GM18861 (cell line): ENCODE measurements at regions not wholly inside any gene's neighbourhood (a gene's known extent, or its start where the extent isn't known, plus 50 kb on each side); places are given as distances from the start of the nearest gene placed in this dataset.

ENCODE experiments used
- ATAC-seq: cut with Tn5 transposase; IDR thresholded peaks from one replicate; pipeline ENCODE4 v1.9.1; 2021; ENCODE audit not compliant: unreplicated experiment

DNA sequence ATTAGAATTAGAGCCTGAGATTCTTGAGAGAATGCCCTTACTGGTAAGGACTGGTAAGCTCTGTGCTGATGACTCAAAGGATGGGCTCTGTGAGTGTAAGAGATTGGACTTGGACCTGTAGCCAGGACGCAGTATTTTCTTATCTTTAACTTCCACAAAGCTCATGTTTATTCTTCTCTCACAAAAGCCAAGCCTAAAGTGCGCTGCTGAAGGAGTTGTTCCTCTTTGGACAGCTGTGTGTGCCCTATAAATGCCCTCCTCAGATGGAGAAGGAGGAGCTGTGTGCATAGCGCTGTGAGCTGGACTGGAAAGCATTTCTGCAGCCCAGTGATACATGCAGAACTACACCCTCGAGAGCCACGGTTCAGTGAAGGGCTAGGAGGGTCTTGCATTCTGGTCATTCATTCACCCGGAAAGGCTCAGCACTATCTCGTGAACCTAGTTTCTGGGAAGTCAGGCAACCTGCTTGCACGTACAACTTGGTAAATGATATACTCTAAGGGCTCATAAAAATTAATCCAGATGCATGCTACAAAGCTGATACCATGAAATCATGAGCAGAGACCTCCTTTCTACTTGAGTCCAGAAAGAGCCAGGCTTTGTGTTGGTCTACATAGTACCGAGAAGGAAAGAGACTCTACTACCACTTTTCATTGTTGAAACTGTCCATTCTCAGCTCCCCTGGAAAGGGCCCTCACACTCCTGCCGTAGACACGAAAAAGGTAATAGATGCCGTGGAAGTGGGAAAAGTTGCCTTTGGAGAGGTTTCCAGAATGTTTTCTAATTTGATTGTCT is 103.0 kb upstream of the TBL1XR1 start:
- peak; percentile 91 for ATAC-seq

- ATAC-seq: peak; percentile 39
Observed at GRCh38 chr3:177300842-177301241, 103.6 kb upstream of the TBL1XR1 start.

DNA sequence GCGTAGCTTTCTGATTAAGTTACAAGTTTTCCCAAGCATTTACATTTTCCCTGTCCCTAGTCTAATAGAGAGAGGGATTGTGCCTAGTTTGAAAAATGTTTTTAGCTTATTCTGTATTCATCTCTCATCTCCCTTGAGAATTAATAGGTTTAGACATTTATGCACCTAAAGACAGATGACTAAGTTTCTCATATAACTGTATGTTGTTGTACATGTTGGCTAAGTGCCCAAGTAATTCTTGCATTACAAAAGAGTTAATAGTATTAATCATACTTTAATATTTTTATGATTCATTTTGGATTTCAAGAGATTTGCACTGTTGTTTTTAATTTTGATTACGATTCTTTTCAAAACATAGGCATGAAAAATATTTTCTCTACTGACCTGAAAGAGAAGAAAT is 109.0 kb upstream of the TBL1XR1 start:
- ATAC-seq: peak; percentile 47

- no peak for ATAC-seq
Observed at GRCh38 chr3:177307391-177307790, 110.1 kb upstream of the TBL1XR1 start.

- no peak for ATAC-seq
Observed at GRCh38 chr3:177307826-177308225, 110.5 kb upstream of the TBL1XR1 start.

- ATAC-seq: no peak
Observed at GRCh38 chr3:177308286-177308685, 111.0 kb upstream of the TBL1XR1 start.

GRCh38 chr3:177308911-177309310 is 111.6 kb upstream of the TBL1XR1 start:
- no peak for ATAC-seq

GRCh38 chr3:177312491-177312890 is 115.2 kb upstream of the TBL1XR1 start:
- no peak for ATAC-seq

GRCh38 chr3:177314897-177315296 is 117.6 kb upstream of the TBL1XR1 start:
- peak; percentile 44 for ATAC-seq

- ATAC-seq: no peak
Observed at GRCh38 chr3:177317247-177317646, 120.0 kb upstream of the TBL1XR1 start.

DNA sequence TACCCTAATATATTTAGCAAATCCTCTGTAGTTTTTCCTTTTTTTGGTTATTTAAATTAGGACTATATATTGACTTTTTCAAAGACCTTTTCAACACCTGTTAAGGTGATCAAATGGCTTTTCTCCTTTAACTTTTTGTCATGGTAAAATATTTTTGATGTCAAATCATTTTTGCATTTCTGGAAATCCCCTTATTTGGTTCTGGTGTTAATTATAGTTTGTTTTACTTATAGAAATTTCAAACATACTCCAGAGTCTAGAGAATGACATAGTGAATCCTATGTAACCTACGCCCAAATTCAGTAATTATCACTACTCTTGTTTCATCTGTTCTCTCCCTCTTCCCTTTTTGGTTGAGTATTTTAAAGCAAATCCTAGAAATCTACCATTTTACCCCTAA is 121.3 kb upstream of the TBL1XR1 start:
- ATAC-seq: no peak

DNA sequence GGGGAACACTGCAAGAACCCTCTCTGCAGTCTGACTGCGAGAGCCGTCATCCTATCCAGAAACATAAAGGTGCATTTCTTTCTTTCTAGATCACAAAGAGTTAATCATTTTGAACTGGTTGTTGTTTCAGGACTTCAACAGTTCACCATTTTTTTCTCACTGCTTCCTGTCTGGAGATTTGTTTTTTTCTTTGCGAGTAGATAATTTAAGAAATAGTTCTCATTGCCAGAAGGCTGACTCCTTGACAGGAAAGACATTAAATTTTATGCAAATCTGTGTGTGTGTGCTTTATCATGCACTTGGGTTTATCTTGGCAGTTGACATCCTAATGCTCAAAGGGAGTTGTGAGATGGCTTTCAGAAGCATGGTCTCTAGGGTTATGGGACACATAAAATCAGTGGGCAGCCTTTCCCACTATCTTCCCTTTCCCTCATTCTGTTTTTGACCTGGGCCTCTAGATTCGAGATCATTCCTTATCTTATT is 123.5 kb upstream of the TBL1XR1 start:
- peak; percentile 71 for ATAC-seq

- ATAC-seq: no peak
Observed at GRCh38 chr3:177321819-177322218, 124.5 kb upstream of the TBL1XR1 start.

DNA sequence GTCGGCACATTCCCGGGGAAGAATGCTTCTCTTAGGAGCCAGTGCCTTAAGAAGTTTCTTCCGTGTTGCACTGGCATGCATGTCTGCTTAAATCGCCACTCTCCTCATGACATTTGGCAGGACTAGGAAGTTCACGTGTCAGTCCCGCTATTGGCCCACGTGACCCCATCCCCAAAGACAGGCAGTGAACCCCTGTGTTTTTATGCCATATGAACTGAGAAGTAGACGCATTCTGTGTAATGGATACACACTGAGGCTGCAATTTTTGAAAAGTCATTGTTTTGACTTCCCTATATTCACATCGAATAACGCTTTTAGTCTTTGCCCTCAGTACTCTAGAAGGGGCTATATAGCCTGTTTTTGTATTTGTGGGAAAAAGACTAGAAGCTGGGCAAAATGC is 125.6 kb upstream of the TBL1XR1 start:
- no peak for ATAC-seq

GRCh38 chr3:177329854-177330253 is 132.6 kb upstream of the TBL1XR1 start:
- ATAC-seq: no peak

DNA sequence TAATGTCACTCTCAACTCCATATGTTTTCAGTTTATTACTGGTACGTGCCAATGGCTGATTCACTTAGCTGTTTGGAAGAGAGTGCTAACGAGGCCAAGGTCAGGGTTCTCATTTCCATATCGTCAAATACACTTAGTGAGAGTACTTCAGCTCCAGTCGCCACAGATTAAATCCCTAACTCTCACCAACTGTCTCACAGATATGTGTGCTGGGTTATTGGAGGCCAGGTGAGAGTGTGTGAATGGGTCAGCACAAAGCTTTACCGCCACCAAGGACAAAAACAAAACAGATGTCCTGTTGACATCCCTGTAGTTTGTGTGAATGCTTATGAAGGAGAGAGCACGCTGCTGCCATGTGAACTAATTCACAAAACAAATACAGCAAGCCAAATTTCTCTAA is 133.5 kb upstream of the TBL1XR1 start:
- ATAC-seq: no peak

DNA sequence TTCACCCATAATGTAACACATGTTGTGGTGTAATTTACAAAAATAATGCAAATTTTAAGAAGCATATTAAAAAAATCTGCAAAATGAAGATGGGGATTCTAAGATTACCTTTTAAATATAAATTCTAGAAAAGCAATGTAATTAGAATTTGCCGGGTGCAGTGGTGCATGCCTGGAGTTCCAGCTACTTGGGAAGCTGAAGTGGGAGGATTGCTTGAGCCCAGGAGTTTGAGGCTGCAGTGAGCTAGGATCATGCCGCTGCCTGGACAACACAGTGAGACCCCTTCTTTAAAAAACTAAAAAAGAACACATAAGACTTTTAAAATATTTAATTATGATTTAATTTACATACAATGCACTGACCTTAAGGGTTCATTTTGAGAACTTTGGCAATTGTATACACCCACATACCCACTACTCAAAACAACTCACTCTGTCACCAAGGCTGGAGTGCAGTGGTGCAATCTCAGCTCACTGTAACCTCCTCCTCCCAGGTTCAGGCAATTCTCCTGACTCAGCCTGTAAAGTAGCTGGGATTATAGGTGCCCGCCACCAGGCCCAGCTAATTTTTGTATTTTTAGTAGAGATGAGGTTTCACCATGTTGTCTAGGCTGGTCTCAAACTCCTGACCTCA is 134.0 kb upstream of the TBL1XR1 start:
- no peak for ATAC-seq

- no peak for ATAC-seq
Observed at GRCh38 chr3:177332955-177333354, 135.7 kb upstream of the TBL1XR1 start.

DNA sequence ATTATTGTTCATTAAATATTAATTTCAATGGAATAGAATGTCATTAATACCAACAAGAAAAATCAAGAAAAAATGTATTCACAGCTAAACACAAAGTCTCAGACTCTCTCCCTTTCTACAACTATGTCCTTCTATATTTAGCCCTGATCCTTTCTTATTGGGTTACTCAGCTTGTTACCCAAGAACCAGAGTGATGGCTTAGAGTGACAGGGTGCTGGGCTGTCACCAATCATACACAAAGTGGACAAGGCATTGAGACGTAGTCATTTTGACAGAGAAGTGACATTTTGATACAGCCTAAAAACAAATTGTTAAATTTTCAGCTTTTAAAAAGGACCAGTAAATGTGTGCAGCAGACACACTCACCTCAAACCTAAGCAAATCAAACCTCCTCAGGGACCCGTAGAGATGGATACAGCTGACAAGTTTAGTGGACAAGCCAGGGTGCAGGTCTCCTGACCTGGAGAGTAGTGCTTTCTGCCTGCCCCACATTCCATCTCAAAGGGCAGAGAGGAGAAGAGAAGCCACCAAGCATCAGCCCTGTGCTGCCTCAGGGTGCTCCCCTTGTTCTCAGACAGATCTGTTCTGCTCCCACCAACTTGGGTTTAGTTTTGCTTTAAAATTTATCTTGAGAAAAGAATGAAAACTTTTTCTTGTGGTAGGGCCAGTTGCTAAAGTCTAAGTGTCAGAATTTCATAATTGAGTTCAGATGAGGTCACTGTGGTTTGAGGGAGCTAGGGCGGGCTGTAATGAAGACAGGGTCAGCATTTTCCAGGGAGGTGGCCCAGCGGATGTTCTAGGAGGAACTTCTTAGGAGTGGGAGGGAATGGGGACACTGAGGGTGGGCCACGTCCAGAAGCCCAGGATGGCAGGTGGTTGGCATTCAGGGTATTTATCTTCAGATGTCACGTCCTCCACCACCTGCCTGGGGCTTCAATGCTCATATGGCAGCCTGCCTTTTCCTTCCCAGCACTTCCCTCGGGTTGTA is 136.5 kb upstream of the TBL1XR1 start:
- no peak for ATAC-seq

GRCh38 chr3:177334803-177335202 is 137.5 kb upstream of the TBL1XR1 start:
- no peak for ATAC-seq

GRCh38 chr3:177335728-177336127 is 138.4 kb upstream of the TBL1XR1 start:
- ATAC-seq: no peak
